GM03348 (cell line): ENCODE measurements at regions not wholly inside any gene's neighbourhood (a gene's known extent, or its start where the extent isn't known, plus 50 kb on each side); places are given as distances from the start of the nearest gene placed in this dataset.

Experiments
- DNase-seq: peaks from one replicate; pipeline ENCODE4 v3.0.0; 2012; ENCODE audit warnings: low spot score

- DNase-seq, result peak; percentile 83
Measured at GRCh38 chr9:3732077-3733038, 206.6 kb upstream of the RFX3 start.

DNA sequence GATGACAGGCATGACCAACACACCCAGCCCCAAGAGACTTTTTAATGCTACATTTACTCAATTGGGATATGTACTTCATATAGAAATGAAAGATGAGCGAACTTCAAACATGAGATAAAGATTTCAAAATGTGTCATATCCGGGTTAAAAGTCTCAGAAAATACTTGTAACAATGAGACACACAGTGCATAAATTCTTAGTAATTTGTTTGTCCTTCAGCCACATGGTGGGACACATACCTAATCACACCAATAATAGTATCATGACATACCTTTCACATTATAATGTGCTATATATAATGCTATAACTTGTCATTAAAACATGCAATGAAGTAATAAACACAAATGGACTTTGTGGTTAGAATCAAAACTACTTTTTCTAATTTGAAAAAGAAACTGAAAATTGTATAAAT lies 204.7 kb upstream of the RFX3 start:
- no peak for DNase-seq

DNA sequence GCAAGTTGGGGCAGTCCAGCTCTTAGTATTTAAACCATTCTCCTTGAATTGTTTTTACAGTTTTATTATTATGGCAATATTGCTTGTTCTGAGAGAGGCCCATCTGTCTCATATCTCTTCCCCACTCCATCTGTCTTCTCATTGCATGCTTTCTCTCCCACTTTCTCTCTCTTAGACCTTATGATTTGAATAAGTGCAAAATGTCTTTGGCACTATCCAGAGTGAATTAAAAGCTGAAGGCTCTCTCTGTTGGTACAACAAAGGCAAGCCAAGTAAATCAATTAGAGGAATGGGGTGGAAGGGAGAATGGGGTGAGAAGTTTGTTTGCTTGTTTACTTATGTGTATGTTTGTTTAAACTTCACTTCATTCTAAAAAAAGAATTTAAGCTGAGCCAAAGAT lies 195.3 kb upstream of the RFX3 start:
- DNase-seq, result no peak

GRCh38 chr9:3719286-3719685 lies 193.5 kb upstream of the RFX3 start:
- no peak for DNase-seq

DNA sequence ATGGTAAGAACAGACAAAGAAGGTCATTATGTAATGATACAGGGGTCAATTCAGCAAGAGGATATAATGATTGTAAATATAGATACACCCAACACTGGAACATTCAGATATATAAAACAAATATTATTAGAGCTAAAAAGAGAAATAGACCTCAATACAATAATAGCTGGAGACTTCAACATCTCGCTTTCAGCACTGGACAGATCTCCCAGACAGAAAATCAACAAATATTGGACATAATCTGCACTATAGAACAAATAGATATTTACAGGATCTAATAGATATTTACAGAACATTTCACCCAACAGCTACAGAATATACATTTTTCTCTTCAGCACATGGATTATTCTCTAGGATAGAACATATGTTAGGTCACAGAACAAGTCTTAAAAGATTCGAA lies 190.6 kb upstream of the RFX3 start:
- DNase-seq, result no peak

- no peak for DNase-seq
Measured at GRCh38 chr9:3708751-3709150, 182.9 kb upstream of the RFX3 start.

GRCh38 chr9:3704890-3705289 lies 179.1 kb upstream of the RFX3 start:
- DNase-seq, result no peak

GRCh38 chr9:3700772-3701171 lies 175.0 kb upstream of the RFX3 start:
- no peak for DNase-seq

GRCh38 chr9:3699883-3700282 lies 174.1 kb upstream of the RFX3 start:
- DNase-seq, result no peak

GRCh38 chr9:3698531-3698930 lies 172.7 kb upstream of the RFX3 start:
- no peak for DNase-seq

DNA sequence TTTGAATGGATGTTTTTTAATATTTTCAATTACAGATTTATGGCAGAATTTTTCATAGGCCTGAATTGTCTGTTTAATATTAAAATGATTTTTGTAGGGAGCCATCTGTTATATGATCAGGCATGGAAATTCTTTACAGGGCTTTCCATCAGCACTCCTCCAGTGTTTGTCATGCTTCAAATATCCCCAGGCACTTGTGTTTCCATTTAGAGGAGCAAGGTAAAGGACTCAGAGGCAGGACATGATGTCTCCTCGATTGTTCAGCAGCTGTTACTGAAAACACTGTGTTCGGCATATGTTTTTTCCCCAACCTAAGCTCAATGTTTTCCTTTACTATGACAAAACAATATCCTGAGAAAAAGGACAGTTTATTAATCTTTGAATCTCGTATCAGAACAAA lies 172.3 kb upstream of the RFX3 start:
- no peak for DNase-seq

GRCh38 chr9:3696368-3696767 lies 170.6 kb upstream of the RFX3 start:
- DNase-seq, result no peak

DNA sequence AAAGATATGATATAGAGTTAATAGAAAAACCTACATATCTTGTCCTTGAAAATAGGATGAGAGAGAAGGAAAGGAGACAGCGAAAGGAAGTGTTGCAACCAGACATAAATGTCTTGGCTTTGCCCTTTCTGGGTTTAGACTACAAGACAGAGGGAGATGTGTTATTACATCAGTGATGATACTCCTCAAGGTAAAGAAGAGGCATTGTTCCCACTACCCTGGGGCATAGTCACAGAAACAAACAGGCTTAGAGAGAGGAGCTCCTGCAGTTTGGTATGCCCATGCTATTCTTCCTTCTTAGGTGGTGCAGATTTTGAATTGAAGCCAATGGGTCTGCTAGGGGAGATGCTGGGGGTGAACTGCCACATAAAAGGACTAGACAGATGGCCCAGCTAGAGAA lies 166.8 kb upstream of the RFX3 start:
- no peak for DNase-seq

- no peak for DNase-seq
Measured at GRCh38 chr9:3689555-3689954, 163.8 kb upstream of the RFX3 start.

DNA sequence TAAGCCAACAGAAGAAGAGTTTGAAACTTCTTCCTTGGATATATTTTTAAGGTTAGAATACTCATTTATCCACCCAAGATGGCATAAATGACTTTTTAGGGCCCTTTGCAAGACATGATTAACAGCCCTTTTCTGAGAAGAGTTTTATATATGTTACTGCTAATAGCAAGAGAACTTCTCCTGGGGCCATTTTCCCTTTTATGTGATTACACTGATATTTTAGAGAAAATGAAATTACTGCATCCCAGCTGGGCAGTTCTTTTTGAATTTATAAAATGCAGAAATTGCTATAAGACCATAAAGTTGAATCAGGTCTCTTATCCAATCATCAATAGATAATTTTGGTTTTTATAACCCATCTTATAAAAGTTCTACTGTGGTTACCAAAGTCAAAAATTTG lies 161.3 kb upstream of the RFX3 start:
- no peak for DNase-seq

DNA sequence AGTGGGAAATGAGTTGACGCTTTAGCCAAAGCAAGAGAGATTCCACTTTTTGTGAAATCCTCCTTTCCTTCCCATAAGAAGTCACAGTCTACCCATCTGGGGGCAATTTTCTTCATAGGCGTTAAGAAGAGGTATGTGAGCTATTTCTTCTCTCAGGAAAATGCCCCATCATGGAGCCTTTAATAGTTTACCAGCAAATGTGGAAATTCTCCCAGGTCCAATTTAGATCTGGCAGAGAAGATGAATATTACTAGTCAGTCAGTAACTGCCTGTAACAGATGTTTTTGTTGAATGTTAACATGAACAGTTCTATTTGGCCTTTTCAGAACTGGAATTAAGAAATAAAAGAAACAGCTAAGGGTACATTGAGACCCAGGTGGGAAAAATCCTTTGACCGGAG lies 156.4 kb upstream of the RFX3 start:
- no peak for DNase-seq

- DNase-seq, result no peak
Measured at GRCh38 chr9:3677541-3677940, 151.7 kb upstream of the RFX3 start.

- no peak for DNase-seq
Measured at GRCh38 chr9:3676766-3677165, 151.0 kb upstream of the RFX3 start.

DNA sequence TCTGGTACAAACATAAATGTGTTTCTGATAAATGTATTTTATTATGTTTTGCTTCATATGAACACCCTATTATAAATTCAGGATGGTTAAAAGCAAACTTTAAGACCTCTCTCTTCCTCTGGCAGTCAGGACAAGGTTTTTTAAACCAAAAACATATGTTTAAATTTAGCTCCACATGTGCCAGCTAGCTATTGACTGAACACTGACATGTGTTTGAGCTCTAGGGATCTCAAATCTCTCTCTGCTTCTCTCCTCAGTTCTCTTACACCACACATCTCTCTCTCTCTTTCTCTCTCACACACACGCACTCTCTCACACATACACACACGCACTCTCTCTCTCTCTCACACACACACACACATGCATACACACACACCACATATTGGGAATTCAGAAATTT lies 150.1 kb upstream of the RFX3 start:
- DNase-seq, result no peak

GRCh38 chr9:3674561-3674960 lies 148.8 kb upstream of the RFX3 start:
- no peak for DNase-seq

DNA sequence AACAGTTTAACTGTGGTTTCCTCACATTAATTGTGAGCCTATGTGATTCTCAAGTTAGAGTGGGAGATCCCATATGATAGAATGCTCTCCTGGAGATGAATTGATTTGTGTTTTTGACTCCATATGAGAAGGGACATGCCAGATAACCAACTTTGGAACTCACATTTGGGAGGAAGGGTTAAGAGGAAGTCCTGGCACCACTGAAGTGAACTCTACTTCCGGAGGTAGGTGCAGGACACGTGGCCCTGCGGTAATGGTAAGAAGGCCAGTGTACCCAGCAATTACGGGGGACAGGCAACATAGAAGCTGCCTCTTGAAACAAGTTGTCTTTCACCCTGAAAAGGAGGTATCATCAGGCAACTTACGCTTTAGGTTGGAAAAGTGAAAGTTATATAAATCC lies 146.6 kb upstream of the RFX3 start:
- DNase-seq, result no peak

DNA sequence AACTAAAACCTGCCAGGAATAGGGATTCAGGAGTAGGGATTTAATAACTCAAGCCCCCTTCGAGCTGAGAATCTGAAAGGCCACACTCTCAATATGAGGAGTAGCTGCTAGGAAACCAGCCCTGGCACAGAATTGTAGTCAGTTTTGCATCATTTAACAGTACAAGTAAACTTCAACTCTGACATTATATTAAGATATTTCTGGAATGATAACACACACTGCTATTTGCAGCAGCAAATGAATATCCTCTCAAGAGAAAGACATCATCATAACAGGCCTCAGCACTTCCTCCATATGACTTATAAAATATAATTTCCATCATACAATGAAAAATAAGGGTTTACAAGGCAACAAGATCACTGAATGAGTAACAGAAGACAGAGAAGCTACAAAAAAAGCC lies 138.2 kb upstream of the RFX3 start:
- DNase-seq, result no peak

GRCh38 chr9:3662671-3663070 lies 136.9 kb upstream of the RFX3 start:
- no peak for DNase-seq

GRCh38 chr9:3660936-3661335 lies 135.1 kb upstream of the RFX3 start:
- no peak for DNase-seq
